CMK (cell line): ENCODE measurements at regions not wholly inside any gene's neighbourhood (a gene's known extent, or its start where the extent isn't known, plus 50 kb on each side); places are given as distances from the start of the nearest gene placed in this dataset.

ENCODE experiments used
- DNase-seq: peaks from one replicate; pipeline ENCODE4 v3.0.0-alpha.2; 2010; ENCODE audit warnings: low read depth

DNA sequence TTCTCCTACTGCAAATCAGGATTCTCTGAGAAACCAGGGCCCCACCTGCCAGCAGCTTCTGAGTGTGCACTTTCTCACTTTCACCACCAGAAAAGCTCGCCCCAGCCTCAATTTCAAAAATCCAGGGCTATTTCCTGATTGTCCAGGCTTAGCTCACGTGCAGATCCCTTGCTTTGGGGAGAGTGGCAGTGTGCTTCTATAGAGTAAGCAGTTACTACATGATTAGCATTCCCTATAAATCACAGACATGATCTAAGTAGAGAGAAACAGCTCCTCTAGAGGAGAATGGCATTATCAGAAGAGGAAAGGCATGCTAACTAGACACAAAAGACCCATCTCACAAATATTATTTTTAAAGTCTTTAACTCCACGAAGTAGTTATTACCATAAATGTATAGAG is 456.0 kb upstream of the PKN2 start:
- no peak for DNase-seq

DNA sequence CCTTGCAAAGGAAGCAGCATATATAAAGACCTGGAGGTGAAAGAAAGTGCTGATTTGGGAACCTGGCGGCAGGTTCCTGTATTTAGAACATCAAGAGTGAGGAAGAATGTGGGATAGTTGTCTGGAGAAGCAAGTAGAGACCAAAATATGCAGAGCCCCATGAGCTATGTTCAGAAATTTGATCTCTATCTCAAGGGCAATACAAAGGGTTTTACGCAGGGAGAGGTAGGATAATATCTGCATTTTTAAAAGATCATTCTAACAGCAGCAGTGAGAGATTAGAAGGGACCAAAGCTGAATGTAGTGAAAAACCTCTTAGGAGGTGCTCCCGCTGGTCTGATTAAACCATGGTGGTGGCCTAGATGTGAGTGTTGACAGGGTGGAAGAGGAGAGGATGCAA is 453.9 kb upstream of the PKN2 start:
- no peak for DNase-seq

- no peak for DNase-seq
These were observed 447.0 kb upstream of the PKN2 start for GRCh38 chr1:88237058-88237457.

DNA sequence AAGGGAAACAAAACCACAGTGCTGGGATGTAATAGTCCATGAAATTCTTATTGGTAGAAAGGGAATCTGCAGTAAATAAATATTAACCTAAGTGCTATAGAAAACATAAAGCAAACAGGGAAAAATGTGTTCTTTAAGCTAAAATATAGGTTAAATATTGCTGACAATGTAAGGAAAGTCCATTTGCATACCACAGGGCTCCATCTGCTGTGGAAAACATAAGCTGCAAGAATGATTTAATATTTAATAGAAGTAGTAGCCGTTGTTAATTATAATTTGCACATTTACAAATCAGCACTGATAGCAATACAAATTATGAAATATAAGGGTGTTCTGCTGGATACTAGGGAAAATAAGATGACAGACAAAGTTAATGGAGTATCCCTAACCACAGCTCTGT is 444.9 kb upstream of the PKN2 start:
- no peak for DNase-seq

DNA sequence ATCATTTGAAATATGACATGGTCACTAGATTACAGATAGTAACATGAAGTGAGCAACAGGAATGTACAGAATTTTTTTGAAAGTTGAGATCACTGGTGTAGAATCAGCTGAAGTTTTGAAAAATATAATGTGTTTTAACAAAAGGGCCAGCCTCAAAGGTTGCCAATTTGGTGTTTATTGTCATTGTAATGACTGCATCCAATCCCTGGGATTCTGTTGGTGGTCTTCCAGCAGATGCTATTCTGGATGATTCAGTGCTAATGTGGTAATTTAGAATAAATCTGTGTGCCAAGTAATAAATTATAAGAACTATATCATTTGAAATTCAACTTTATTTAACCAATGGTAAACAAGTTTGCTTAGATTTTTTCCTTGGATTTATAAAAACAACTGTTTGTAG is 436.4 kb upstream of the PKN2 start:
- DNase-seq, result no peak

DNA sequence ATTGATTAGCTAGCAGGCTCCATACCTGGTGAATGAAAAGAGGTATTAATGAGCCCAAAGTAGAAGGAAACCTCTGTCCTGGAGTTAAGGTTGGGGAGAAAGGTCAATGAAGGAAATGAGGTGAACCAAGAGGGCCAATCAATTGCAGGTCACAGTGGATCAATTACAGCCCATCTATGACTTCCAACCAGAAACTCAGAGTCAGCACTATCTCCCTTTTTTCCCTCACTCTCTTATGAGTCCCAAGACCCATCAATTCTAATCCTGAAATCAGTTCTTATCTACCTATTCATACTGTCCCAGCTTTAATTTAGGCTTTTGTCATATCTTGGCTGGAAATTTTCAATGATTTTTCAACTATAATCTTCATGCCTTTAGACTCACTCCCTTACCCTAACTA is 433.2 kb upstream of the PKN2 start:
- DNase-seq, result no peak

DNA sequence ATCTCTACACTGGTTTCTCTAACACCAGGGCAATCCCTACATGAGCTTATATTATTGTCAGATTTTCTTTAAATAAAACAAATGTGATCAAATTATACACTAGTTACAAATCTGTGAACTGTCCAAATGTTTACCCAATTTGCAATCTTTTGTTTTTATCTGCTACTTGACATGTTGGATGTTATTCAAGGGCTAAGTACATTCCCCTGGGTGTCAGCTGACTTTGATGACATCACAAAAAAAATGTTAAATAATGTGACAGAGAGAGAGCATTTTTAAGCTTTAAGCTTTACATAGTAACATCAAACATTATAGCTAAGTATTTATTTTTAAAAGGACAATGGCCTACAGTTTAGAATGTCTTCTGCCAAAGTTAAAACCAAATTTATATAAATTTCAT is 431.3 kb upstream of the PKN2 start:
- no peak for DNase-seq

DNA sequence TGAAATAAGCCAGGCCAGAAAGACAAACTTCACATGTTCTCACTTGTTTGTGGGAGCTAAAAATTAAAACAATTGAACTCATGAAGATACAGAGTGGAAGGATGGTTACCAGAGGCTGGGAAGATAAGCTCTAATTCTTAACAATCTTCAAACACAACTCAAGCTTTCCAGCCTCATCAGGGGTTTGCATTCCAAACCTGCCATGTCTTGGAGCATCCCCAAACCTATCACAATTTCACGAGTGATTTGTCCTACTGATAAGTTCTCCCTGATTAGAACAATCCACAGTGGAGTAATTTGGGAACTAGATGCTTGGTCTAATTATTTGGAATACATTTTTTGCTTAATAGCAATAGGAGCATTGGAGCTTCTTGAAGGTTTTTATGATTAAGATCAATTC is 418.5 kb upstream of the PKN2 start:
- no peak for DNase-seq

- DNase-seq, result no peak
These were observed 418.0 kb upstream of the PKN2 start for GRCh38 chr1:88266051-88266450.

- no peak for DNase-seq
These were observed 411.9 kb upstream of the PKN2 start for GRCh38 chr1:88272216-88272615.

DNA sequence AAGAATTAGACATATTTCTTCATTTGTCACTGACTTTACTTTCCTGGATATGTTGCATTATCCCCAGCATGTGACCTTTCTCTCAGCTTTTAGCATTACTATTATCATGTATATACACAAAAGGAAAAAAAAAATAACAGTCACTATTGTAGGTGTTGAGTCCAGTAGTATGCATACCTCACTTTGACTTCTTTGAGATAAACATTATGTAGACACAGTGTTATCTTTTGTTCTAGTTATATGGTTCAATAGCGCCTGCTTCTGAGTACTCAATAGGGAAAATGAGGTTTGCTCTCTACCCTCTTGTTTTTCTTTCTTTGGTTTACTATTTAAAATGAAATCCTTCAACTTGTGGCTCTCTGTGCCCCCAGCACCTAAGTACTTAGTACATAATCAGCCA is 409.6 kb upstream of the PKN2 start:
- no peak for DNase-seq

GRCh38 chr1:88275259-88275862 is 408.7 kb upstream of the PKN2 start:
- no peak for DNase-seq

DNA sequence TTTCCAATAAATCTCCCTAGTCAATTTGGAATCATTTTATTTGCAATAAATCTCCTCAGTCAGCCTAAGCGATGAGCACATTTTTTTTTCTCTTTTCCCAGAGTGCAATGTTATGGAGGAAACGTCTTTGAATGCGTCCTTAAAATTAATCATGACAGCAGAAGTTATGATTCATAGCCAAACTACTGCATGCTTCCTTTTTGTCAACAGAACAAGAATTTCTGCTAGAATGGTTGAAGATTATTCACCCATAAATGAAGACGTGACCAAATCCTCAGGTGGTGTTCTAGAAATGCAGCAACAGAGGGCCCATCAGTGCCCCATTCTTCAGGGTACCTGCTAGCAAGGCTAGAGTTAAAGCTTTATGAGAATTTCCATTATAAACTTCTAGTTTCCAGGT is 407.9 kb upstream of the PKN2 start:
- DNase-seq, result no peak

DNA sequence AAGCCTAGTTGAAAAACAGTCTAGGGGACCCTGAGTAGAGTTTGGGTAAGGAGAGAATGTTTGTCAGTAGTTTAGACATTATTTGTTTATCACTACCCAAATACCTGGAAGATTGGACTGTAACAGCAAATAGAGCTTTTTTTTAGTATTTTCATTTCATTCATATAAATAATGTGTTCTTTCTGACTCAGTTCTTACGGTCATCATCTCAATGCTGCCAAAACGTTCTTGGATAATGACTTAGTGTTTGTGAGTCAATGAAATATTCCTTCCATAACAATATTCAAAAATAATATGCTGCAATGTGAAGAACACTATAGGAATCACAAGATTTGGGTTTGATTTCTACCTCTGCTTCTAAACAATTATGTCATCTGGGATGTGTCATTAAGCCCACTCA is 400.0 kb upstream of the PKN2 start:
- DNase-seq, result no peak

GRCh38 chr1:88284666-88285366 is 399.3 kb upstream of the PKN2 start:
- DNase-seq, result no peak

DNA sequence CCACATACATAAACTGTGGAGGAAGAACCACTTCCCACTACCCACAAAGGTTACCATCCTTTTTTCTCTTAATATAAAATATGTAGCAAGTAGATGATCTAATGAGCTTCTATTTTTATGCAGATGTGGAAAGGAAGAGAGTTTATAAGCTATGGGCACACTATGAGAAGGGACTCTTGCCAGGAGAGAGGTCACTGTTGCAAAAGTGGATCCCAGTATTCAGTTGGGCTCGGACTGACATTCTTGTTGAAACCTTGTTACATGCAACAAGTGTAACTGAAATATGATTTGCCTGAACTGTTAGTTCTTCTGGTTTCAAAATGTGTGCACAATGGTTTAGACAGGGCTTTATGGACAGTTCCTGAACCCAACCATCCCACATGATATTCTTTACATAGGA is 397.4 kb upstream of the PKN2 start:
- DNase-seq, result no peak

DNA sequence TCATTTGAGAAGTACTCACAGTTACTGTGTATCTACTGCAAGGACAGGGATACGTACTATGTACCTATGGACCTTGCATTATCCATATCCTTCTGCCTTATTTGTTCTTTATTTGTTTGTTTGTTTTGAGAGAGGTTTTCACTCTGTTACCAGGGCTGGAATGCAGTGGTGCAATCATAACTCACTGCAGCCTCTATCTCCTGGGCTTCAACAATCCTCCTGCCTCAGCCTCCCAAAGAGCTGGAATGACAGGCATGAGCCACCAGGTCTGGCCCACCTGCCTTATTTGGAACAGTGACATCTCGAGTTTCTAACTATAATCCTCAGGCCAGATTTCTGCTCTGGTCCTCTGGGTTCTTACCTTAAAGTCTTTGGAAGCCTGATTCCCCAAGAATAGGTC is 395.5 kb upstream of the PKN2 start:
- DNase-seq, result no peak

- DNase-seq, result no peak
These were observed 394.5 kb upstream of the PKN2 start for GRCh38 chr1:88289401-88290102.

- no peak for DNase-seq
These were observed 392.3 kb upstream of the PKN2 start for GRCh38 chr1:88291611-88292354.

DNA sequence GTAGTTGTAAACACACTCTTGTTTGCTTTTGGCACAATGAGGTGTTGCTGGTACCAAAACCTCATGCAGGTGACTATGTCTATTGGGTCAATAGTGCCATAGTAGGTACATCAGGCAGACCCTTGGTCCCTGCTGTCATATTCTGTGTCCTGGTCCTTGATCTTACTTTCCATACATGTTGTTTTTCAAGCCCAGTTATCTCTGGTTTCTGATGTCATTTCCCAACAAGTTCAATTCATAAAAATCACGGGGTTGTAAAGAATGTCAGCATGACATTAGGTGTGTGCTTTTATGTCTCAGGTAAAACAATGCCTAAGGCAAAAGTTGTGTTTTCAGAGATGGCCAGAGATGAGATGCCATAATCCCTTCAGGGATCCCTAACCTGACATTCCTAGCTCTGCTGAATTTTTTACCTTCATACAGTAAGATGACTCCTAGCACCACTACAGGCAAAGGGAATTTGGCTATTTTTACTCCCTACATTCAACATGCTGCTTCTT is 390.3 kb upstream of the PKN2 start:
- no peak for DNase-seq

DNA sequence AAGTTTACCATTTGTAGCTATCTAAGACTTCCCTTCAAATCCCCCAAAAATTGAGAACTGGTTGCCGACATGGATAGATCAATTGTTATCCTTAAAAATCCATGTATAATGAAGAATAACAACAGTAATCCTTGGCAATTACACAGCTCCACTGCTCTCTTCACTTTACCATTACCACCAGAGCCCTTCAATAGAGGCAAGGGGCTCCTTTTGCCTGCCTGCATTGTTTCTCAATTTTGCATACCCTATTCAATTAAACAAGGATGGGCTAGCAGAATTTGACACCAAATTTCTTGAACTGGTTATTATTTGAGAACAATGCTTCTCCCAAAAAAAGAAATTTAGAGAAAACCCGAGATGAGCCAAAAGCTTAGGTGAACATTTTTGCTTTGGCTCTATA is 387.8 kb upstream of the PKN2 start:
- DNase-seq, result no peak

DNA sequence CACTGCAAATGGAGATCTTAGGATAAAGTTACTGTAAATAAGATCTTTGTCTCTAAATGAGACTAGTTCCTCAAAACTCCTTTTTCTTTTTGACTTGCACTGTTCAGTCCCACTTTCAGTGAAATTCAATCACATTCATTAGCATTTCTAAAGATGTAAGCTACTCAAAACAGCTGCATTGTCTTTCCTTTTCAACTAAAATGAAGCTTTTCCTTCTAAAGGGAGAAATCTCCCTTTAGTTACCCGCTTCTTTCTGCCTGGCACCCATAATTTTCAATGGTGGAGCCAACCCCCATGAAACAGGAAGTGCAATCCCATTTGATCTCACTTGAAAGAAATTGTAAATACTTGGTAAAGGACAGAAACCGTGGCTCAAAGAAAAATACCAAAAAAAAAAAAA is 387.4 kb upstream of the PKN2 start:
- DNase-seq, result no peak

DNA sequence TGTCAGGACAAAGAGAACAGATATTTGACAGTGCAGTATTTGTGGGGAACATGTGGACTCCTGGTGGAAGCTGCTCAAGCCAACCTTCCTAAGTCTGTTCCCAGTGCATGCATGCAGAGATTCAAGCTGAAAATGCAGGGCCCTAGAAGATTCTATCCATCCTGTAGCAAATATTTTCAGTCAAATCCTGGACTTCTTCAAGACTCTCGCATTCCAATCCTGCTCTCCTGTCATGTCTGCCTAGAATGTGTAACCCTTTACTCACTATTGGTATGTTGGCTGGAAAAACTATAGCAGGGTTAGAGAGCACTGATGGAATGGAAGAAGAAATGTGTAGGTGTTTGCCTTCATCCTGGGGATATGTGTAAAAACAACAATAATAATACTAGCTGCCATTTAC is 385.6 kb upstream of the PKN2 start:
- no peak for DNase-seq
